ENCODE measurements at regions not wholly inside any gene's neighbourhood (a gene's known extent, or its start where the extent isn't known, plus 50 kb on each side); places are given as distances from the start of the nearest gene placed in this dataset.

- TF ChIP-seq EZH2 (IDR thresholded peaks at IDR 0.05) (no peak), POLR2AphosphoS5 (IDR thresholded peaks at IDR 0.05; ENCODE audit: borderline replicate concordance, low read depth, low read length) (no peak)
Observed at GRCh38 chr1:187689129-187689528, 860.4 kb downstream of the PLA2G4A start.

Measured in SK-N-MC (cell line).